ENCODE measurements at regions not wholly inside any gene's neighbourhood (a gene's known extent, or its start where the extent isn't known, plus 50 kb on each side); places are given as distances from the start of the nearest gene placed in this dataset.
"Not testable (repeated sequence)": the region's sequence is repeated elsewhere in the genome, so short reads cannot be mapped to it uniquely, and the experiment has no call there.

GRCh38 chr1:204782118-204782700 is 88.5 kb upstream of the NFASC start:
- no peak for DNase-seq

DNA sequence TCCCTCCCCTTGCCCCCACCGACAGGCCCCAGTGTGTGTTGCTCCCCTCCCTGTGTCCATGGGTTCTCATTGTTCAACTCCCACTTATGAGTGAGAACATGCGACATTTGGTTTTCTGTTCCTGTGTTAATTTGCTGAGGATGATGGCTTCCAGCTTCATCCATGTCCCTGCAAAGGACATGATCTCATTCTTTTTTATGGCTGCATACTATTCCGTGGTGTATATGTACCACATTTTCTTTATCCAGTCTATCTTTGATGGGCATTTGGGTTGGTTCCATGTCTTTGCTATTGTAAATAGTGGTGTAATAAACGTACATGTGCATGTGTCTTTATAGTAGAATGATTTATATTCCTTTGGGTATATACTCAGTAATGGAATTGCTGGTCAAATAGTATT is 85.6 kb upstream of the NFASC start:
- not testable (repeated sequence) for DNase-seq

GRCh38 chr1:204788470-204788869 is 82.2 kb upstream of the NFASC start:
- no peak for DNase-seq

- DNase-seq, result peak; percentile 27
Observed at GRCh38 chr1:204791453-204792353, 79.0 kb upstream of the NFASC start.

DNA sequence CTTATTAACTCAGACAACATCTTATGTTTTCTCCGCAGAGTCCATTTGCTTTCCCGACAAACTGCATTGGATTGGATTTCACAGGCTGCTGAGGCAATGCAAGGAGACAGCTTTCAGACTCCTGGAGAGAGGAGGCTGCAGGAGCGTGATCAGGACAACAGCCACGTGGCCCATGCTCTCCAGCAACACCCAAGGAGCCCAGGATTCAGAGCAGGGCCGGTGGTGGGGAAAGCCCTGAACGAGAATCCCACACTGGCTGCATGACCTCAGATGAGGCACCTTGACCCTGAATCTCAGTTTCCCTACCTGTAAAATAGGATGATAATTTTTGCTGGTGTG is 78.3 kb upstream of the NFASC start:
- no peak for DNase-seq

DNA sequence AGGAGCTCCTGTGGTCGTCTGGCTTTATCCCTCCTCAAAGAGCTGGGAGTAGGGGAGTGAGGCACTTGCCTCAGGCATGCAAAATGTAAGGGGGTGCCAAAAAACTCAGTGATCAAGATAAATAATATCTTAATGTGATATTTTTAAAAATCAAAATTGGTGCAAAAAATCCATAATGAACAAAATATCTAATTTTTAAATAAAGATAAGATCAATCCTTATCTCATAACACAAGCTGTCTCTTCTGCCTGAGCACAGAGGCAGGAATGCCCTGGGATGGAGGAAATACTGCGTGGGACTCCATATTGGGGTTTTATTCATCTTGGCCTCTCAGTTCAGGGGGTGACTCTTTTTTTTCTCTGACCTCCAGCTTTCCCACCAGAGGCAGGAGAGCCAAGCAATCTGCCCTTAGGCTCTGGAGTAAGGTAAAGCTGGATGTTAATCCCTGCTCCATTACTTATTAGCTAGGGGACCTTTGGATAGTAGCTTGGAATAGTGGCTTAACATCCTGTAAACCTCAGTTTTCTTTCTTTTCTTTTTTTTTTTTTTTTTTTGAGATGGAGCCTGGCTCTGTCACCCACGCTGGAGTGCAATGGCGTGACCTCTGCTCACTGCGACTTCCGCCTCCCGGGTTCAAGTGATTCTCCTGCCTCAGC is 77.3 kb upstream of the NFASC start:
- DNase-seq, result no peak

DNA sequence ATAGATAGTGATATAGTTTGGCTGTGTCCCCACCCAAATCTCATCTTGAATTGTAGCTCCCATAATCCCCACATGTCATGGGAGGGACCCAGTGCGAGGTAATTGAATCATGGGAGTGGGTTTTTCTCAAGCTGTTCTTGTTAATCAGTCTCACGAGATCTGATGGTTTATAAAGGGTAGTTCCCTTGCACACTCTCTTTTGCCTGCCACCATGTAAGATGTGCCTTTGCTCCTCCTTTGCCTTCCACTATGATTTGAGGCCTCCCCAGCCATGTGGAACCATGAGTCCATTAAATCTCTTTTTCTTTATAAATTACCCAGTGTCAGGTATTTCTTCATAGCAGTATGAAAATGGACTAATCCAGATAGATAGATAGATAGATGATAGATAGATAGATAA is 73.8 kb upstream of the NFASC start:
- not testable (repeated sequence) for DNase-seq

- DNase-seq, result no peak
Observed at GRCh38 chr1:204797401-204797800, 73.3 kb upstream of the NFASC start.

DNA sequence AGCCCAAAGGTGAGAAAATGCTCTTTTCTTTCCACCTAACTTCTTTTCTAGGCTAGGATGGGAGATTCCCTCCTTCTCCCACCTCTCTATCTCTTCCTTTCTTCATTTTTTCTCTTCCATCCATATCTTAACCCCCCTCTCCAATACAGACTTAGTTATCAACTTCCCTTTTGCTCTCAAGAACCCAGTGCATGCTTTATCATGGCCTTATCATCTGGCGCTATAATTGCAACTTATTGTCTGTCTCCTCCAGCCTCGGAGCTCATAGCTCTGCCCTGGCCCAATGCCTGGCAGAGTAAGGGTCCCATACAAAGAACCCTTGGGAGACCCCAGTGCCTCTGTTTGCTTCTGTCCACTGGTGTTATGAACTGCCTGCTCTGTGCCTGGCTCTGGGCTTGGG is 71.0 kb upstream of the NFASC start:
- no peak for DNase-seq

DNA sequence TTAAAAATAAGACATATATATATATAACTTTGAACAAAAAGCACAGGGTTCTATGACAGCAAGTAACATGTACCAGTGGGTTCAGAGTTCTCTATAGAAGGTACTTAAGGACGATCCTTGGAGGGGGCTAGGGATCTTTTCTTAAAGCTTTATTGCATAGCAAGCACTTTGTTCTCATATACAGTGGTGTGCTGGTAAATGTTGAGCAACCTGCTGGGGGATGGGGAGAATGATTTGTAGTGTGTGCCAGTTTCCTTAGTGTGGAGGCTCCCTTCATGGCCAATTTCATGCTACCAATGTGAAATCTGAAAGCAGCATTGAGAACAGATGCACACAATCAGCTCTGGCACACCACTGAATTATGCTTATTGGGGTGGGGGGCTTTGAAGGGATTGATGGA is 69.5 kb upstream of the NFASC start:
- DNase-seq, result no peak

DNA sequence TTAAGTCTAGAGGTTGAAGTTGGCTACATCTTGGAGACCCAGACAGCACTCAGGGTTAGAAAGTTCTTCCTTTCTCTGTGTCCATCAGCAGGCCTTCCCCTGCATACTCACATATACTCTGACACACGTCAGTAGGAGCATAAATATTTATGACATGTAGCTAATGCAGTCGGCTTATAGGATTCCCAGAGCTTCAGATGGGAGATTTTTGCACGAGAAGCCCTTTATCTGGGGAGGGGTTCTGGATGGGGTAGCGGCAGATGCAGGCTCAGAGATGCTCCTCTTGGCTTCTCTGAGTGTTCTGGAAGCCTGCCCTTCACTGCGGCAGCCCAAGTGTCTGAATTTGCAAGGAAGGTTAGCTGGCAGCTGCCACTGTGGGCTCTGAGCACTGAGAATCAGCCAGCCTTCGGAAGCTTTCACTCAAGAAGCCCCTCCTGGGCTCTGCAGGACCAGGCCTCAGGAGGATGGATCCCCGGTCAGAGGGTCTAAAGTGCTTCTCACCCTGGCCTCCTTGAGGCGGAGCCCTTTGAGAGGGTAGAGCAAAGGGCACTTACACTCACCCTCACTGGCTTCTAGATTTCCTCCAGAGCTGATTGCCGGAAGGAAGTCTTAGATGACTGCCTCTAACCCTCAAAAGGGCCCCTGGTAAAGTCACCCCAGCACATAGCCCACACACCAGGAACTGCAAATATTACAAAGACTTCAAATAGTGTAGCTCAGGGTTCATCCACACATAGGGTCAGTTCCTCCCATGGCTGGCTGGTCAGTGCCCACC is 68.1 kb upstream of the NFASC start:
- DNase-seq, result no peak

DNA sequence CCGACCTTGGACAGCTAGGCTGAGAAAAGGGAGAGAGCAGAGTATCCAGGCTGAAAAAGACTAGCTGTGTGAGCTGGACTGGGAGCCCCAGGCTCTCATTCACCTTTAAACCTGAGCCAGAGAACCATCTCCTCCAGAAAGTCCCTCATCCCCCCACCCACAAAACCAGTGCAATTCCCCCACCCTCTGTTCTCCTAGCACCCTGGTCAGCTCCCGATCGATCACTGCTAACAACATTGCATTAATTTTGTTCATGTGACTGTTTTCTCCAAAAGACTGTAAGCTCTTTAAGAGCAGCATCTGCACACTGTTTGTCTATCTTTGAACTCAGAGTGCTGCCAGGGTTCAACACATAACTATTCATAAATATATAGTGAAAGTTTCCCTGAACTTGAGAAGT is 67.1 kb upstream of the NFASC start:
- DNase-seq, result no peak

- DNase-seq, result peak; percentile 65
Observed at GRCh38 chr1:204806943-204807687, 63.5 kb upstream of the NFASC start.

DNA sequence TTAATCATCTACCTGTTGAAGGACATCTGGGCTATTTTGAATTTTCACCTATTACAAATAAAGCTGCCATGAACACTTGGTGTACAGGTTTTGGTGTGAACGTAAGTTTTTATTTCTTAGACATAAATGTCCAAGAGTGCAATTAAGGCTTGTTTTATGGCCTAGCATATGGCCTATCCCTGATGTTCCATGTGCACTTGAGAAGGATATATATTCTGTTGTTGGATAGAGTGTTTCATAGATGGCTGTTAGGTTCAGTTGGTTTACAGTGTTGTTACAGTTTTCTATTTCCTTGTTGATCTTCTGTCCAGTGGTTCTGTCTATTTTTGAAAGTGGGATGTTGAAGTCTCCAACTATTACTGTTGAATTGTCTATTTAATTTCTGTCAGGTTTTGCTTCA is 61.2 kb upstream of the NFASC start:
- no peak for DNase-seq

- DNase-seq, result no peak
Observed at GRCh38 chr1:204812842-204813241, 57.8 kb upstream of the NFASC start.

GRCh38 chr1:204813522-204813921 is 57.1 kb upstream of the NFASC start:
- DNase-seq, result no peak

DNA sequence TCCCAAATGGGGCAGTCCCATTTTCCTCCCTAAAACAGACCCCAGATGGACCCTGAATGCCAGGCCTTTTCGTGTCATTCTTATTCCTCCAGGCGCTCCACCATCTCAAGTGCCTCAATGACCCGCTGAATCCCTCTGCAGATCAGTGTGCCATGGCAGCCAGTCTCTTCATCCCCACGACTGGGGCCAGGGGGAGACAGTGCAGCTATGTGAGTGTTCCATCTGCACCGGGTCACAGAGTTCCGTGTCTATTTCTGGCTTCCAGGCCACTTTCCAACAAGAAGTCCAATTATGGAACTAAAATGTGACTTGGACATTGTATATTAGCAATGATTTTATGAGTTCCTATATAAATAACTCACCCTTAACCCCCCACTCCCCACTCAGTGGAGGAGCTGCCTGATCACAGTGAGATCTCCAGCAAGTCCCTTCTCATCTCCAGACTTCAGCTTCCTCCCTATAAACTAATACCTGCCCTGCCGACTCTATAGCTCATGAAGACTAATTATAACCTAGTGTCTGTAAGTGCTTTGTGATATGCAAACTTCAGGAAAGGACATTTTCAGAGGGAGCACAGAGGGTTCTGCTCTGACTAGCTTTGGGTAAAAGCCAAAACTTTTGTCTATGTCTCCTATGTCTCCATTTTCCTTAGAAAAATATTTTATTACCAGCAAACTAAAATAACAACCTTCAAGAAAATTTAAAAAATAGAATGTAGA is 56.3 kb upstream of the NFASC start:
- DNase-seq, result no peak

GRCh38 chr1:204817341-204817740 is 53.3 kb upstream of the NFASC start:
- no peak for DNase-seq

DNA sequence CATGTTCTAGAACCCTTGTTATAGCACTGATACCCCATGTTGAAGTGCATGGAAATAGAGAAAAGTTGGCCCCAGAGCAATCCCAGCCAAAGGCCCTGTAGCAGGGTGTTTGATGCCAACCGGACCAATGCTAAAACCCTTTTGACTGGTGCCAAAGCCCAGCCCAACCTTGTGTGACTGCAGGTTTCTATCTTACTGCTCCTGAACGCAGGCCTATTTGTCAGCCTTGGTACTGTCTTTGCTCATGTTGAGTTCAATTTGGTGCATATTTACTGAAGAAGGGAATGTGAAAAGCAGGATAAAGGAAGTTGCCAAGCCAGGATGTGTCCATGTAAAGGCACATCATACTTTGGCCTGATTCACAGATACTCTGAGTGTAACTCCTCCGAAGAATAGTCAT is 51.7 kb upstream of the NFASC start:
- DNase-seq, result no peak

GRCh38 chr1:204819495-204819894 is 51.2 kb upstream of the NFASC start:
- no peak for DNase-seq
